ENCODE measurements at regions not wholly inside any gene's neighbourhood (a gene's known extent, or its start where the extent isn't known, plus 50 kb on each side); places are given as distances from the start of the nearest gene placed in this dataset.

- no peak for DNase-seq
- H3K4me1 ChIP-seq, result peaks cover 0 to 5% (median 0%) of the 10 kb centered on the region in 4 donors
- no peak overlapping the region for H3K4me3 ChIP-seq
- TF ChIP-seq POLR2A (IDR thresholded peaks at IDR 0.05) (no peak), POLR2AphosphoS5 (IDR thresholded peaks at IDR 0.05) (no peak), CTCF (IDR thresholded peaks at IDR 0.05) (no peak), EP300 (IDR thresholded peaks at IDR 0.05) (no peak)
- peaks cover 0 to 79% (median 3%) of the 10 kb centered on the region in 3 donors for H3K27me3 ChIP-seq
- H3K9me3 ChIP-seq, result no peaks in the 10 kb centered on the region
- intact Hi-C loops (cut with DNase I; ENCODE audit: low total_unique reads), result no loop called here
- WGBS, 5 donors, result 52 to 72% (median 60%) methylated on average over 7 to 16 of the region's 16 CpGs
- no peaks in the 10 kb centered on the region for H3K36me3 ChIP-seq
- H3K27ac ChIP-seq, result no peak overlapping the region
These were observed 109.4 kb upstream of the GPR26 start for GRCh38 chr10:123556736-123557135.

DNA sequence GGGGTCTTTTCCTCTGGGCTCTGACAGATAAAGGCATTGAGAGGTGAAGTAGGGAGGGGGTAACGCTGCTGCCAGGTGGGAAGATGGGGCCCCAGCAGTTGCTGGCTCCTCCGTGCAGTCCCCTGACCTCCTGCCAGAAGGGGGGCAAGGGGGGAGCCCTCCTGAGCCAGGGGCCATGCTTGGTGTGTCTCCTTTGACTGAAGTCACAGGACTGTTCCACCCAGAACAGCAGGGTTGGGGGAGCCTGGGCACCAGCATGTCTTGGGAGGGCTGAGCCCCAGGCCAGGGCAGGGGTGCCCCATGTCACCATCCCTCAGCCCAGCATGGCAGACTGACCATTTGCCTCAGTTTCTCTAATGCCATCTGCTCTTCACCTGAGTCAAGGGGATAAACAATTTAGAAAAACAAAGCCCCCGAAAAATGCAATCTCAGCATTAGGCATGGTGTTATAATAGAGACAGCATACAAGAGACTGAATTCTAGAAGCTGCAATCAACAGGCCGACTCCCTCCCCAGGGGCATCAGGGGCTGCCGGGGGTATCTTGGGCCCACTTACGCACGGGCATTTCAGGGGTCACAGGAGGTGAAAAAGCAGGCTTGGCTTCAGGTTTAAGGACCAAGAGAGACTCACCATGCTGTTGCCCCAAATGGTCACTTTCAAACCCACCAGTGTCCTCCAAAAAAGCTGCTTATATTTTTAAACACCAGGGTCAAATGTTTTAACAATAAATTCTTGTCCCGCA lies 108.6 kb upstream of the GPR26 start:
- intact Hi-C loops (cut with DNase I; ENCODE audit: low total_unique reads), result no loop called here
- WGBS, 5 donors, result 58 to 68% (median 60%) methylated on average over 8 of the region's 8 CpGs
- Histone ChIP-seq H3K4me1 (peaks cover 0 to 5% (median 0%) of the 10 kb centered on the region in 4 donors), H3K27me3 (peaks cover 0 to 74% (median 3%) of the 10 kb centered on the region in 3 donors), H3K27ac (no peak overlapping the region), H3K9me3 (no peaks in the 10 kb centered on the region), H3K36me3 (no peaks in the 10 kb centered on the region), H3K4me3 (no peak overlapping the region)
- TF ChIP-seq EP300 (IDR thresholded peaks at IDR 0.05) (no peak), POLR2A (IDR thresholded peaks at IDR 0.05) (no peak), CTCF (IDR thresholded peaks at IDR 0.05) (no peak), POLR2AphosphoS5 (IDR thresholded peaks at IDR 0.05) (no peak)
- no peak for DNase-seq

DNA sequence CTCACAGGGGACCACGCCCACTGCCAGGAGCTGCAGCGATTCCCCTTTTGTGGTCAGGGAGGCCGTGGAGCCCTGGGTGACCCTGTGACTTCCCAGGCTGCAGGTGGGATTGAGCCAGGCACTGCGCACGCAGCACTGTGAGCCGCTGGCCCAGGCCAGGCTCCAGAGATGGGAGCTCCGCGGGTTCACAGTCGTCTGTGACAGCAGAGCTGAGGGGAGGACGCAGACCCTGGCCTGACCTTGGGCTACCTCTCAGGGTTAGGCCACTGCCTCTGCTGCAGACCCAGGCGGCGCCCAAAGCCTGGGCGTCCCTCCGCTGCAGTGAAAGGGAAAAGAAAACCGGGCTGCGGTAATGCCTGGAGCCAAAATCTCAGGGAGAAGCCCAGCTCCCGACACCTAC lies 107.5 kb upstream of the GPR26 start:
- no peak for DNase-seq

More for the DNA sequence above, 107.5 kb upstream of the GPR26 start:
- 67 to 77% (median 74%) methylated on average over 12 to 17 of the region's 17 CpGs for WGBS, 5 donors
- intact Hi-C loops (cut with DNase I; ENCODE audit: low total_unique reads), result no loop called here
- peaks cover 0 to 5% (median 0%) of the 10 kb centered on the region in 4 donors for H3K4me1 ChIP-seq
- peaks cover 0 to 68% (median 3%) of the 10 kb centered on the region in 3 donors for H3K27me3 ChIP-seq
- no peaks in the 10 kb centered on the region for H3K9me3 ChIP-seq
- no peak for TF ChIP-seq POLR2AphosphoS5 (IDR thresholded peaks at IDR 0.05)
- TF ChIP-seq POLR2A (IDR thresholded peaks at IDR 0.05), result no peak
- TF ChIP-seq CTCF (IDR thresholded peaks at IDR 0.05), result no peak
- TF ChIP-seq EP300 (IDR thresholded peaks at IDR 0.05), result no peak
- H3K27ac ChIP-seq, result no peak overlapping the region
- no peak overlapping the region for H3K4me3 ChIP-seq
- H3K36me3 ChIP-seq, result no peaks in the 10 kb centered on the region

Data from stomach (tissue), 8 donors.